ENCODE measurements at regions not wholly inside any gene's neighbourhood (a gene's known extent, or its start where the extent isn't known, plus 50 kb on each side); places are given as distances from the start of the nearest gene placed in this dataset.
"Not testable (repeated sequence)": the region's sequence is repeated elsewhere in the genome, so short reads cannot be mapped to it uniquely, and the experiment has no call there.

DNA sequence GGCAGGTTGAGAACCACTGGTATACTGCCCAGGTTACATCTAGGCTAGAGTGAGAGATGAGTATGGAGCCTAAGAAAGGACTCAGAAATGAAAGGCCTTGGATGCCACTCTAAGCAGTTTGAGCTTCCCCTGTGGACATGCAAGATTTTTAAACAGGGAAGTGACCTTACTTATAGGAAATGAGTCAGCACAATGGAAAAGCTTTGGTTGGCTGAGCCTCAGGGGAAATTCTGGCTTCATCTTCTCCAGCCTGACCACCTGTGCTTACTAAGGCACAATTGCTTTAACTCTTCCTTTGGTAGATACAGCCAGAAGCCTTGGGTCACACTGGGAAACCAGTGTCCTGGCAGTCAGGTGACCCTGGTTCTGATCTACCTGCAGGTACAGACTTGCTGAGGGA lies 380.2 kb upstream of the ZNF462 start:
- H3K36me3 Mint-ChIP-seq (ENCODE audit: low read depth, unreplicated experiment) = no peaks in the 10 kb centered on the region
- H3K27me3 Mint-ChIP-seq (ENCODE audit: unreplicated experiment) = peaks cover 4% of the 10 kb centered on the region
- H3K27ac Mint-ChIP-seq (ENCODE audit: unreplicated experiment) = no peak overlapping the region
- no peaks in the 10 kb centered on the region for H3K9me3 Mint-ChIP-seq (ENCODE audit: unreplicated experiment)
- H3K4me1 Mint-ChIP-seq (ENCODE audit: unreplicated experiment) = peaks cover 6% of the 10 kb centered on the region
- DNase-seq (ENCODE audit: low spot score) = no peak
- TF ChIP-seq, protein P1, sequence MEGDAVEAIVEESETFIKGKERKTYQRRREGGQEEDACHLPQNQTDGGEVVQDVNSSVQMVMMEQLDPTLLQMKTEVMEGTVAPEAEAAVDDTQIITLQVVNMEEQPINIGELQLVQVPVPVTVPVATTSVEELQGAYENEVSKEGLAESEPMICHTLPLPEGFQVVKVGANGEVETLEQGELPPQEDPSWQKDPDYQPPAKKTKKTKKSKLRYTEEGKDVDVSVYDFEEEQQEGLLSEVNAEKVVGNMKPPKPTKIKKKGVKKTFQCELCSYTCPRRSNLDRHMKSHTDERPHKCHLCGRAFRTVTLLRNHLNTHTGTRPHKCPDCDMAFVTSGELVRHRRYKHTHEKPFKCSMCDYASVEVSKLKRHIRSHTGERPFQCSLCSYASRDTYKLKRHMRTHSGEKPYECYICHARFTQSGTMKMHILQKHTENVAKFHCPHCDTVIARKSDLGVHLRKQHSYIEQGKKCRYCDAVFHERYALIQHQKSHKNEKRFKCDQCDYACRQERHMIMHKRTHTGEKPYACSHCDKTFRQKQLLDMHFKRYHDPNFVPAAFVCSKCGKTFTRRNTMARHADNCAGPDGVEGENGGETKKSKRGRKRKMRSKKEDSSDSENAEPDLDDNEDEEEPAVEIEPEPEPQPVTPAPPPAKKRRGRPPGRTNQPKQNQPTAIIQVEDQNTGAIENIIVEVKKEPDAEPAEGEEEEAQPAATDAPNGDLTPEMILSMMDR (IDR thresholded peaks at IDR 0.05; ENCODE audit: unreplicated experiment) = no peak
- H3K4me3 Mint-ChIP-seq (ENCODE audit: unreplicated experiment) = no peak overlapping the region

DNA sequence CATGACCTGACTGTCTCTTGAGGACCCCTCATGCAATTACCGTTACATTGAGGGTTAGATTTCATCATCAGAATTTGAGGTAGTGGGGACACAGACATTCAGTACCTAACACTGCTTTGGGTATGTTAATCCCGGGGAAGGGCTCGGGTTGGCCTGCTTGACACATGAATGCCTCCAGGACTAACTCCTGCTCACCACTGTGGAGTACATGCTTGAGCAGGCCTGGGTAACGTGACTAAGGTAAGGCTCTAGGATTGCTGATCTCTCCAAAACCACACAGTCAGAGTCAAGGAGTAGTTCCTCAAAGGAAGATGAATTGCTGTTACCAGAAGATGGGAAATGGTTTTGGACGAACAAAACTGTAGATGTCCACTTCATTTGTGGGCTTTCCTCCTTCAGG lies 376.3 kb upstream of the ZNF462 start:
- TF ChIP-seq, protein P1 (IDR thresholded peaks at IDR 0.05; ENCODE audit: unreplicated experiment) = no peak
- Mint-ChIP-seq H3K27me3 (ENCODE audit: unreplicated experiment) (peaks cover 2% of the 10 kb centered on the region), H3K4me1 (ENCODE audit: unreplicated experiment) (no peaks in the 10 kb centered on the region), H3K4me3 (ENCODE audit: unreplicated experiment) (no peak overlapping the region), H3K9me3 (ENCODE audit: unreplicated experiment) (no peaks in the 10 kb centered on the region), H3K27ac (ENCODE audit: unreplicated experiment) (no peak overlapping the region), H3K36me3 (ENCODE audit: low read depth, unreplicated experiment) (no peaks in the 10 kb centered on the region)
- no peak for DNase-seq (ENCODE audit: low spot score)

DNA sequence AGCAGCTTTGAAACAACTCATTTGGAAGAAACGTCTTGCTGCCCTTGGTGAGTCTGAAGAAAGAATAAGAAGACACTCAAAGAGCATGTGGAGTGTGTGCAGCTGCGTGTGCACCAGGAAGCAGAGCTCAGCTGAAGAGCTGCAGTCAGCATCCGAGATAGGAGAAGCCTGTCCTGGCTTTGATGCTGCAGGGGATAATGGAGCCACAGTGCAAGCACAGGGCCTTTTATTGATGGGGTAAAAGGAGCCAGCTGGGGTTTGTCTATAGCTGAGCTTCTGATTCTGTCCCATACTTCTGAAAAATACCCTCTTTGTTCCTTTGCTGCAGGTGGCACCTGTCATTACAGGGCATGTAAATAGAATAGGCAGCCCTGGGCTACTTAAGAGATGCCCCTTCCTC lies 375.7 kb upstream of the ZNF462 start:
- TF ChIP-seq, protein P1 (IDR thresholded peaks at IDR 0.05; ENCODE audit: unreplicated experiment) = no peak
- Mint-ChIP-seq H3K27ac (ENCODE audit: unreplicated experiment) (no peak overlapping the region), H3K4me1 (ENCODE audit: unreplicated experiment) (no peaks in the 10 kb centered on the region), H3K9me3 (ENCODE audit: unreplicated experiment) (no peaks in the 10 kb centered on the region), H3K4me3 (ENCODE audit: unreplicated experiment) (no peak overlapping the region), H3K36me3 (ENCODE audit: low read depth, unreplicated experiment) (no peaks in the 10 kb centered on the region), H3K27me3 (ENCODE audit: unreplicated experiment) (peaks cover 2% of the 10 kb centered on the region)
- DNase-seq (ENCODE audit: low spot score) = no peak

DNA sequence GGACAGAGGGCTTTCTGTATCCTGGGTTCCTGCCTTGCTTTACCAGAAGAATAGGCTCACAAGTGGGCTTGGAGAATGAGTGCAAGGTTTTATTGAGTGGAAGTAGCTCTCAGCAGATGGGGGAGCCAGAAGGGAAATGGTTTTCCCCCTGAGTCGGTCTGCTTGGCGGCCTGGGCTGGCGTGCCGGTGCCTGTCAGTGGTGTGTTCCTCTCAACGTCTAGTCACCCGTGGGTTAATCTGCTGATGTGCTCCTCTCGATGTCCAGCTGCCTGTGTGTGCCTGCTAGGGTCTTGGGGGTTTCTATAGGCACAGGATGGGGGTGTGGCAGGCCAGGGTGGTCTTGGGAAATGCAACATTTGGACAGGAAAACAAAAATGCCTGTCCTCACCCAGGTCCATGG lies 370.8 kb upstream of the ZNF462 start:
- not testable (repeated sequence) for H3K4me1 Mint-ChIP-seq (ENCODE audit: unreplicated experiment); H3K27ac Mint-ChIP-seq (ENCODE audit: unreplicated experiment); H3K36me3 Mint-ChIP-seq (ENCODE audit: low read depth, unreplicated experiment); H3K9me3 Mint-ChIP-seq (ENCODE audit: unreplicated experiment); H3K4me3 Mint-ChIP-seq (ENCODE audit: unreplicated experiment); H3K27me3 Mint-ChIP-seq (ENCODE audit: unreplicated experiment); DNase-seq (ENCODE audit: low spot score)

DNA sequence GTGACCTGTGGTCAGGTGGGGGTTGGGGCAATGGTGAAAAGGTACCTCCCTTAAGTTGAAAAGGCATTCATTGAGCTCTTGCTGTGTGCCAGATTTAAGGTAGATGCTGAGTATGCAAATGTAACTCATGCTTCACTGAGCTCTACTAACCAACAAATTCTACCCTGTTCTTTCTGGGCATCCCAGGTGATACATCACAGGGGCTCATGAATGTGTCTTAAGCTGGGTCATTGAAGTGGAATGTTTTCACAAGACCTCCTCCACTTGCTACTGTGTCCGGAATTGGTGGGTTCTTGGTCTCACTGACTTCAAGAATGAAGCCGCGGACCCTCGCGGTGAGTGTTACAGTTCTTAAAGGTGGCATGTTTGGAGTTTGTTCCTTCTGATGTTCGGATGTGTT lies 362.8 kb upstream of the ZNF462 start:
- H3K27ac Mint-ChIP-seq (ENCODE audit: unreplicated experiment) = no peak overlapping the region
- TF ChIP-seq, protein P1 (IDR thresholded peaks at IDR 0.05; ENCODE audit: unreplicated experiment) = no peak
- no peak overlapping the region for H3K4me3 Mint-ChIP-seq (ENCODE audit: unreplicated experiment)
- no peak for DNase-seq (ENCODE audit: low spot score)
- no peaks in the 10 kb centered on the region for H3K4me1 Mint-ChIP-seq (ENCODE audit: unreplicated experiment)
- no peaks in the 10 kb centered on the region for H3K36me3 Mint-ChIP-seq (ENCODE audit: low read depth, unreplicated experiment)
- peaks cover 1% of the 10 kb centered on the region for H3K27me3 Mint-ChIP-seq (ENCODE audit: unreplicated experiment)
- no peaks in the 10 kb centered on the region for H3K9me3 Mint-ChIP-seq (ENCODE audit: unreplicated experiment)

DNA sequence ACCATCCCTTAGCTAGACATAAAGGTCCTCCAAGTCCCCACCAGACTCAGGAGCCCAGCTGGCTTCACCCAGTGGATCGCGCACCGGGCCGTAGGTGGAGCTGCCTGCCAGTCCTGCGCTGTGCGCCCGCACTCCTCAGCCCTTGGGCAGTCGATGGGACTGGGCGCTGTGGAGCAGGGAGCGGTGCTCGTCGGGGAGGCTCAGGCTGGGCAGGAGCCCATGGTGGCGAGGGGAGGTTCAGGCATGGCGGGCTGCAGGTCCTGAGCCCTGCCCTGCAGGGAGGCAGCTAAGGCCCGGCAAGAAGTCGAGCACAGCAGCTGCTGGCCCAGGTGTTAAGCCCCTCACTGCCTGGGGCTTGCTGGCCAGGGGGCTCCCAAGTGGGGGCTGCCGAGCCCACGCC lies 361.8 kb upstream of the ZNF462 start:
- DNase-seq (ENCODE audit: low spot score); H3K9me3 Mint-ChIP-seq (ENCODE audit: unreplicated experiment); H3K27ac Mint-ChIP-seq (ENCODE audit: unreplicated experiment); H3K4me3 Mint-ChIP-seq (ENCODE audit: unreplicated experiment); H3K36me3 Mint-ChIP-seq (ENCODE audit: low read depth, unreplicated experiment); H3K27me3 Mint-ChIP-seq (ENCODE audit: unreplicated experiment); H3K4me1 Mint-ChIP-seq (ENCODE audit: unreplicated experiment): not testable (repeated sequence)
